Femur (tissue), 1 donor: ENCODE measurements at regions not wholly inside any gene's neighbourhood (a gene's known extent, or its start where the extent isn't known, plus 50 kb on each side); places are given as distances from the start of the nearest gene placed in this dataset.
"Not testable (repeated sequence)": the region's sequence is repeated elsewhere in the genome, so short reads cannot be mapped to it uniquely, and the experiment has no call there.

Source experiments
- DNase-seq: peaks from one replicate; pipeline ENCODE4 v3.0.0-alpha.2; 2017

DNA sequence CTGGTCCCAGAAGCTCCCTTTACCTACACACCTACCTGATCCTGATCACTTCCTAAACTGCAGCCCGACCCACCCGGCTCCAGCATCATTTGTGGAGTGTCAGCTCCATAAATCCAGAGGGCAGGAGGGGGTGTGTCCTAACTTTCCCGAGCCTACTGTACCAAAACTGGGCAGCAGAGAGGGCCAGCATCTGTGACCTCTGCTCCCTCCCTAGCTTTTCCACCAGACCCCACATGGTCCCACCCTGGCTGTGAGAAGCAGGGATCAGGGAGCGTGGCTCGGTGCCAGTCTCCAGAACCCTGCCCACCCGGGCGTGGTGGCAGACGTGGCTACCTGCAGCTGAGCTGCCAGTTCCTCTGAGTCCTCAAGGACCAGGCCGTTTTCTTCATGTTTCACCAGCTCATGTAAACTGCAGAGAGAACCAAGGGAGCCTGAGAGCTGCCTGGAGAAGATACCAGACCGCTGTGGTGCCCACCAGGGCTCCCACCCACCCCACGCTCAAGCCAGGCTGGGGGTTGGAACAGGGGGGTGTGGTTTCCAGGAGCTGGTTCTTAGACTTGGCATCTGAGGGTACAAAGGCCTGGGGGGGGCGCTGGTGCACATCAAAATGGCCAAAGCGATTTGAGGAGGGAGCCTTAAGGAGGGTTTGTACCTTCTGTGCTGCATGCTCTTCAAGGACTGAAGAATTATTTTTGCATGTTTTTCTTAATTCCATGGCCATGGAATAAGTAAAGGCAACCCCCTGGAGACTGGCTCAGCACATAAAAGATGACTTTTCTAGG is 76.7 kb upstream of the DRD5 start:
- DNase-seq, result no peak

DNA sequence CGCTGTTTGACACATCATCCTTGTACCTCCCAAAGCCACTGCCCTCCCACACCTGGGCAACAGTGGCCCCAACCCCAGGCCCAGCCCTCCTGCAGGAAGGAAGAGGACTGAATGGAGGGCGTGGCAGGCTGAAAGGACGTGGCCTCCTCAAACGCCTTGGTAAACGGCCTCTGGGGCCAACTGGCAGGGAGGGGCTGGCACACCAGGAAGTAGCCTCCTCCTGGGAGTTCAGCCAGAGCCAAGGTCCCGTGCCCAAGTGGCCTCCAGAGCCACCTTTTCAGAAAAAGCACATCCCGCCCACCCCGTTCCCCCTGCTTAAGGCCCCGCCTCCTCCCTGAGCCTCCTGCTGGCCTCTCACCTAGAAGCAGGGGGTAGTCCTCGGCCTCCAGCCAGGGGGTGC is 74.2 kb upstream of the DRD5 start:
- not testable (repeated sequence) for DNase-seq

GRCh38 chr4:9707936-9708335 is 73.5 kb upstream of the DRD5 start:
- not testable (repeated sequence) for DNase-seq

GRCh38 chr4:9709724-9710123 is 71.7 kb upstream of the DRD5 start:
- DNase-seq, result no peak

DNA sequence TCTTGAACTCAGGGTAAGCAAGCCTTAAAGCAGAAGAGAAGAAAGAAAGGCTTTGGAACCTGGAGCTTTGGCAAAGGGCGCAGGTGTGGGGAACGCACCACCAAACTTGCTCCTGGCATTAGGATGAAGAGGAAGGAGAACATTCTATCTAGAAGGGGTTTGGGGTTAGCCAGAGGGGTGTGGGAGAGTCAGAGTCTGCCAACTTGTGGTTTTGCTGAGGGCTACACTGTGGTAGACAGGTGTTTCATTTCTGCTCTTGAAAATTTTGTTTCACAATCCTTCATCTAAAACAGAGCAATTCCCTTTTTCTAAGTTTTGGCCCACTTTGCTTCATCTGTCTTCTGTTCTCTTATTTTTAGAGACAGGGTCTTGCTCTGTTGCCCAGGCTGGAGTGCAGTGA is 66.2 kb upstream of the DRD5 start:
- DNase-seq, result not testable (repeated sequence)

GRCh38 chr4:9716093-9716492 is 65.3 kb upstream of the DRD5 start:
- no peak for DNase-seq

DNA sequence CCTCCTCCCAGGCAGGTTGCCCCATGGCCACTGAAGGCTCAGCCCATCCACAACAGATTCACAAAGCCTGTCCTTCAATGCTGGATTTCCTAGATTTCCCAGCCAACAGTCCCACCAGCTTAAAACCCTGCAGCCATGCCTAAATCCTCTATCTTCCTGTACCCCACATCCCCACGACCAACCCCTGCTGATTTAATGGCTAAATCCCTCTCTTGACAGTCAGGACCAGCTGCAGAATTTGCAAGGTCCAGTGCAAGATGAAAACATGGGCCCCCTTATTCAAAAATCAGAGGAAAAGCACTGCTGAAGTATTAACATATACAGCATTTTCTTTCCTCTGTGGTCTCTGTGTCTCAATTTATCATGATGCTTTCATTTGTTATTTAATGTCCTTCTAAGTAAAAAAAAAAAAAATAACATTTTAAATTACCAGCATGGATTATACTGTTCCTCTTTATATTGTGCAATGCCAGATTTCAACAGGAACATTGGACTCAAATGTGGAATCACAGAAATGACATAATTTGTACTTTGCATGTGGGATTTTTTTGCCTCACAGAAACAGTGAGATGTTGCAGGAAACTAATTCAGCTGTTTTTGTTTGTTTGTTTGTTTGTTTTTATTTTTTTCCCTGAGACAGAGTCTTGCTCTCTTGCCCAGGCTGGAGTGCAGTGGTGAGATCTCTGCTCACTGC is 63.0 kb upstream of the DRD5 start:
- peak; percentile 29 for DNase-seq

DNA sequence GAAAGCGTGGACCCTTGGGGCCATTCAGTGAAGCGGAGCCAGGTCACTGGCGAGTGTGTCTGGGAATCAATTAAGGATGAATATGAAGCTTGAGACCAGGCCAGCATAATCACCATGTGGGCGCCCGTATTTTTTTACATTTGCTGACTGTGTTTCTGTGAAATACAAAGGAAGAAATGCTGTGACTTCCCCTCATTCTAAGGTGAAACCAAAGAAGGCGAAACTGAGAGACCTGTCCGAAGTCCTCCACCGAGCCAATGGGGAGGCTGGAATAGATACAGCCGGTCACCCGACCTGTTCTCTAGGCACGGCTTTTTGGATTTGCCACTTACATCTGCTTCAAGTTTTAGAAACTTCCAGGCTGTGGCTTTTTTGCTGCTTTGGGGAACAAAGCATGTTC is 59.3 kb upstream of the DRD5 start:
- DNase-seq, result not testable (repeated sequence)
